GM12874 (cell line): ENCODE measurements at regions not wholly inside any gene's neighbourhood (a gene's known extent, or its start where the extent isn't known, plus 50 kb on each side); places are given as distances from the start of the nearest gene placed in this dataset.

ENCODE experiments used
- CTCF ChIP-seq: IDR thresholded peaks from 2 replicates; pipeline ENCODE4 v1.5.1; 2011; ENCODE audit warnings: low read depth, mild to moderate bottlenecking, control low read depth, low read length, moderate library complexity; ENCODE audit not compliant: insufficient read depth

DNA sequence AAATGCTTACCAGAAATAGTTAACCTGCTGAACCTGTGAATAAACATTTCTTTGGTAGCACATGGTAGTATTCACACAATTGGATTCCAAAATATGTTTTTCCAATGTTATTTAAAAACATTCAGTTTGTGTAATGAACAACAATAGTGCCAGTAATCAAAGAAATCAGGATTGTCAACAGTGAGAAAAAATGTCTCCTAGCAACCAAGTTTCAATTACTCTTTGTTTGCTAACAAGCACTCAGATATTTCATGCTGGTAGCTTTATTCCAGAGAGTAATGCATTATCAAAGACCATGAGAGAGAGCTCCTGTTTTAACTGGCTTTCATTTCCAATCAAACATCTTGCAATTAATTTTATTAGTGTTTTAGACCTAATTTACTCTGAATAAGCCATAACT lies 768.1 kb upstream of the GRAMD2B start:
- TF ChIP-seq CTCF, result no peak

DNA sequence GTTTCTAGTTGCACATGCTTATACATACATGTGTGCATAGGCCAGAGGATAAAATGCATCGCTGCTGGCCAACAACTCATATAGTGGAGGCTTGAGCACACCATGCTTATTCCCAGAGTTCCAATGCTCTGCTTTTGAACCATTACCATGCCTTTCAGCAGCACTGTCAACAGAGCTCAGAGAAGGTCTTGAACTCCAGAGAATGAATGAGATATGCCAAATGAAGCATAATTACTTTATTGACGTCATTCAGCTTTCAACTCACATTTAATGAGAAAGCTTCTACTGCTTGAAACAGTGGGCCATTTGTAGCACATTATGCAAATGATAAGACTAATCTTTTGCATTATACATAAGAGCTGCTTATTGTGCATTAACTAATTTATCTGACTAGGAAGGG lies 765.3 kb upstream of the GRAMD2B start:
- TF ChIP-seq CTCF, result no peak

DNA sequence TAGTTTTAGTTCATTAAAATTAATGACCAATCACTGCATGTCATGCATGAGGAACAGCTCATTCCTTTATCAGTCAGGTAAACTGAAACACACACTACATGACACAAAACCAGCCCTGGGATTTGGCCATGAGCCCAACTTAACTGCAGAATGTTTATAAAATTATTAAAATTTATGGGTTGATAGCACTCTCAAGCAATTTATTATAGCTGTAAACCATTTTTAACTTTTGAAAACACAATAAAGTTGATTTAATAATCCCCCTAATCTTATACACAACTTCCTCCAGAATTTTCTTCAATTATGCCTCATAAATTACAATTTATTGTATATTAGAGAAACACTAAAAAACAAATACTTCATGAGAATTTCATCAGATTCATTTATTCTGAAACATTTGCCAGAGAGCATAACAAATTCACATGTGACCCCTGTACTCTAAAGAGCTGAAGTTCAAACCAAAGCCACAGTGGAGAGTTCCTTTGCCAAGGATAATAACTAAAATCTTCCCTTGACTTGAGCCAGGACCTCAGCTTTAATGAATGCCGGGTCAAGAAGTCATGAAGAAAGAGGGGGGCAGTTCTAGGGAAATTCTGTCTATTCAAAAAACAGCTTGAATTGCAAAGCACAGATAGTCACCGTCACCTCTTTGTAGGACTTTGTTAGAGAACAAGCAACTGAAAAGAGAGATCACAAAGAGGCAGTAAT lies 763.7 kb upstream of the GRAMD2B start:
- TF ChIP-seq CTCF, result no peak

GRCh38 chr5:125660231-125660895 lies 762.8 kb upstream of the GRAMD2B start:
- TF ChIP-seq CTCF, result no peak

GRCh38 chr5:125661584-125661983 lies 761.6 kb upstream of the GRAMD2B start:
- TF ChIP-seq CTCF, result no peak

DNA sequence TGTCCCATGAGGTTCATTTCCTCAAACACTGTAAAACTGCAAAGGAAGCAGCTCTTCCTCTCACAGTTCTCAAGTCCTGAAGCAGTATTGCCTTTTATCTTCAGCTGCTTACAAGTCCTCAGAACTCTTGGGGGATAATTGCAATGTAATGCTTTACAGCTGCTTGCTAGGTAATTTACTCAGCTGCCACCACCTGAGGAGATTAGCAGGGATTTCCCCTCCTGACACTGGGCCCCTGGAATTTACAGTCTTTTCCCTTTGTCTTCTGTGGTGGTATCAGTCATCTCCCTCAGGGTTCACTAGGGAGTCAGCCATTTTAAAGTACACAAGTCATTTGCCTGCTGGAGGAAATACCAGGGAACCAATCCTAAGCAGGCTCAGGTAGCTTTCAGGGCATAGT lies 754.3 kb upstream of the GRAMD2B start:
- no peak for TF ChIP-seq CTCF

DNA sequence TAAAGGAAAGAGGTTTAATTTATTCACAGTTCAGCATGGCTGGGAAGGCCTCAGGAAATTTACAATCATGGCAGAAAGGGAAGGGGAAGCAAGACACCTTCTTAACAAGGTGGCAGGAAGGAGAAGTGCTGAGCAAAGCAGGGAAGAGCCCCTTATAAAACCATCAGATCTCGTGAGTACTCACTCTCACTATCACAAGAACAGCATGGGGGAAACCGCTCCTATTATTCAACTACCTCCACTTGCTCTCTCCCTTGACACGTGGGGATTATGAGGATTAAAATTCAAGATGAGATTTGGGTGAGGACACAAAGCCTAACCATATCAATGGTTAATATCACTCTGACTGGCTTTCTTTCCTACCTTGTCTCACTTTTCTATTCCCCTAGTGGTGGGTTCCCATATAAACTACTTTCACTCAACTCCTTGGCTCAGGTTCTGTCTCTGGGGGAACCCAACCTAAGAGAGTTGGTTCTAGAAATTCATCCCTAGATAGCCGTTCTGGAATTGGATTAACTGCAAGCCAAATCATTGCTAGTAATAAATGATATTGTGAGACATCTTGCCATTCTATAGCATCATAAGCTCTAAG lies 749.8 kb upstream of the GRAMD2B start:
- TF ChIP-seq CTCF, result no peak
